ENCODE measurements at regions not wholly inside any gene's neighbourhood (a gene's known extent, or its start where the extent isn't known, plus 50 kb on each side); places are given as distances from the start of the nearest gene placed in this dataset.

- TF ChIP-seq CTCF (IDR thresholded peaks at IDR 0.05) (no peak), EZH2phosphoT487 (IDR thresholded peaks at IDR 0.05) (no peak)
Observed at GRCh38 chr5:178785999-178786398, 55.5 kb upstream of the ZNF354A start.

All from neural progenitor cell (in vitro differentiated cells).